AG10803 (cell line): ENCODE measurements at regions not wholly inside any gene's neighbourhood (a gene's known extent, or its start where the extent isn't known, plus 50 kb on each side); places are given as distances from the start of the nearest gene placed in this dataset.

Experiments
- DNase-seq: peaks from one replicate; pipeline ENCODE4 v3.0.0; 2010; ENCODE audit warnings: low read depth
- H3K4me3 ChIP-seq: 2 replicates; pipeline ENCODE4 v1.5.1; 2011; ENCODE audit warnings: mild to moderate bottlenecking, low read length, control low read depth
- CTCF ChIP-seq: conservative IDR thresholded peaks from 2 replicates; pipeline ENCODE4 v1.5.1; 2011; ENCODE audit warnings: mild to moderate bottlenecking, low read length, control low read depth, inconsistent platforms

- no peak overlapping the region for H3K4me3 ChIP-seq
- TF ChIP-seq CTCF = no peak
- no peak for DNase-seq
Measured at GRCh38 chr6:15916581-15916980, 212.3 kb upstream of the MYLIP start.

- no peak overlapping the region for H3K4me3 ChIP-seq
- DNase-seq = no peak
- TF ChIP-seq CTCF = no peak
Measured at GRCh38 chr6:15915508-15916178, 213.2 kb upstream of the MYLIP start.

GRCh38 chr6:15914553-15914952 lies 214.3 kb upstream of the MYLIP start:
- H3K4me3 ChIP-seq = no peak overlapping the region
- DNase-seq = no peak
- no peak for TF ChIP-seq CTCF

GRCh38 chr6:15913573-15913972 lies 215.3 kb upstream of the MYLIP start:
- no peak for TF ChIP-seq CTCF
- no peak overlapping the region for H3K4me3 ChIP-seq
- DNase-seq = no peak

- H3K4me3 ChIP-seq = no peak overlapping the region
- no peak for TF ChIP-seq CTCF
Measured at GRCh38 chr6:15912505-15913400, 216.1 kb upstream of the MYLIP start.

GRCh38 chr6:15911753-15912504 lies 217.0 kb upstream of the MYLIP start:
- DNase-seq = no peak
- H3K4me3 ChIP-seq = no peak overlapping the region
- no peak for TF ChIP-seq CTCF

More at GRCh38 chr6:15912505-15913400, 216.1 kb upstream of the MYLIP start:
- DNase-seq = no peak
